Sigmoid colon (tissue), 6 donors: ENCODE measurements at regions not wholly inside any gene's neighbourhood (a gene's known extent, or its start where the extent isn't known, plus 50 kb on each side); places are given as distances from the start of the nearest gene placed in this dataset.

ENCODE experiments used
- DNase-seq: peaks from one replicate; pipeline ENCODE4 v3.0.0-alpha.2; 2019
- H3K27ac ChIP-seq, 4 donors: fragments of 200-600 bp; sonication (generic); one replicate each; pipeline ENCODE4 v1.5.1; 2016 to 2019; ENCODE audit warnings: mild to moderate bottlenecking in 1 of 4
- H3K27me3 ChIP-seq, 3 donors: fragments of 200-600 bp; sonication (generic); one replicate each; pipeline ENCODE4 v1.5.1; 2019; ENCODE audit warnings: mild to moderate bottlenecking in 1 of 3
- H3K36me3 ChIP-seq, 4 donors: fragments of 200-600 bp; sonication (generic); one replicate each; pipeline ENCODE4 v1.5.1; 2016 to 2019
- H3K4me1 ChIP-seq, 4 donors: fragments of 200-600 bp; sonication (generic); one replicate each; pipeline ENCODE4 v1.5.1; 2017 to 2019
- H3K4me3 ChIP-seq, 4 donors: fragments of 200-600 bp; sonication (generic); one replicate each; pipeline ENCODE4 v1.5.1; 2017 to 2019; ENCODE audit warnings: mild to moderate bottlenecking in 2 of 4, moderate library complexity in 1 of 4
- H3K9me3 ChIP-seq, 4 donors: fragments of 200-600 bp in 3 of 4; sonication (generic) in 3 of 4; one replicate each; pipeline versions ENCODE4 v1.5.1 to v1.6.1; 2013 to 2019
- EP300 ChIP-seq, 4 donors: sonication (generic); formaldehyde crosslinking; IDR thresholded peaks; one replicate each; pipeline ENCODE4 v1.6.1; 2017; ENCODE audit warnings: antibody characterized with exemption in 4 of 4
- POLR2A ChIP-seq, 2 donors: fragments of 450-650 bp; IDR thresholded peaks; one replicate each; pipeline ENCODE4 v1.6.1; 2016; ENCODE audit warnings: antibody characterized with exemption in 2 of 2, mild to moderate bottlenecking in 2 of 2, moderate library complexity in 2 of 2
- POLR2AphosphoS5 ChIP-seq, 4 donors: sonication (generic); formaldehyde crosslinking; IDR thresholded peaks; one replicate each; pipeline ENCODE4 v1.6.1; 2017; ENCODE audit warnings: antibody characterized with exemption in 4 of 4
- WGBS, 2 donors: extraction: QIAGEN DNeasy Blood & Tissue Kit; methylation state at CpG; one replicate each; pipeline ENCODE4 v1.1.7; 2013; 5-methylcytosine and 5-hydroxymethylcytosine counted together
- intact Hi-C: fragments of 100-400 bp; cut with DNase I; formaldehyde crosslinking; loops from one replicate; pipeline ENCODE4 v1.15.1; 2023
- TF ChIP-seq, protein P1 (sequence below), 4 experiments: fragments of 450-650 bp in 3 of 4; fragments of 200-600 bp in 1 of 4; IDR thresholded peaks; one replicate each; pipeline ENCODE4 v1.5.1; 2016 to 2019; ENCODE audit warnings: antibody characterized with exemption in 4 of 4, mild to moderate bottlenecking in 3 of 4, moderate library complexity in 2 of 4
- donor health status: healthy with polysubstance abuse.
- donor health status: healthy.

DNA sequence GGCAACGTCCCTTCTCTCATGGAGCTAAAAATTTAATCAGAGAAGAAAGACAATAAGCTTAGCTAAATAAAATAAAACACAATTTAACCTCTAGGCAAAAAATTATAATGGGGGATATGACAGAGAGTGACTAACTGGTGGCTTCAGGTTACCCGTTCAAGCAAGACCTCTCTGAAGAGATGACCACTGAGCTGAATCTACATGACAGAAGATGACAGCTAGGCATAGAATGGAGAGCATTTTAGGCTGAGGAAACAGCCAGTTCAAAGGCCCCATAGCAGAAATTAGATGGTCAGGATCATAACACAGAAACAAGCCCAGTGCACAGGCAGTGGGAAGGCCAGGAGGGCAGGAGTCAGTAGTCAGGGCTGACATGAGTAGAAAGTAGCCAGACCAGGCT, 1094.3 kb downstream of the VRK1 start:
- TF ChIP-seq, protein P1, sequence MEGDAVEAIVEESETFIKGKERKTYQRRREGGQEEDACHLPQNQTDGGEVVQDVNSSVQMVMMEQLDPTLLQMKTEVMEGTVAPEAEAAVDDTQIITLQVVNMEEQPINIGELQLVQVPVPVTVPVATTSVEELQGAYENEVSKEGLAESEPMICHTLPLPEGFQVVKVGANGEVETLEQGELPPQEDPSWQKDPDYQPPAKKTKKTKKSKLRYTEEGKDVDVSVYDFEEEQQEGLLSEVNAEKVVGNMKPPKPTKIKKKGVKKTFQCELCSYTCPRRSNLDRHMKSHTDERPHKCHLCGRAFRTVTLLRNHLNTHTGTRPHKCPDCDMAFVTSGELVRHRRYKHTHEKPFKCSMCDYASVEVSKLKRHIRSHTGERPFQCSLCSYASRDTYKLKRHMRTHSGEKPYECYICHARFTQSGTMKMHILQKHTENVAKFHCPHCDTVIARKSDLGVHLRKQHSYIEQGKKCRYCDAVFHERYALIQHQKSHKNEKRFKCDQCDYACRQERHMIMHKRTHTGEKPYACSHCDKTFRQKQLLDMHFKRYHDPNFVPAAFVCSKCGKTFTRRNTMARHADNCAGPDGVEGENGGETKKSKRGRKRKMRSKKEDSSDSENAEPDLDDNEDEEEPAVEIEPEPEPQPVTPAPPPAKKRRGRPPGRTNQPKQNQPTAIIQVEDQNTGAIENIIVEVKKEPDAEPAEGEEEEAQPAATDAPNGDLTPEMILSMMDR (IDR thresholded peaks at IDR 0.05) = no peak
- TF ChIP-seq POLR2AphosphoS5 (IDR thresholded peaks at IDR 0.05) = no peak
- no peak for TF ChIP-seq EP300 (IDR thresholded peaks at IDR 0.05)
- no peak for TF ChIP-seq POLR2A (IDR thresholded peaks at IDR 0.05)
- Histone ChIP-seq H3K27ac (no peak overlapping the region), H3K4me1 (peaks cover 0 to 13% (median 3%) of the 10 kb centered on the region in 4 donors), H3K9me3 (no peaks in the 10 kb centered on the region), H3K36me3 (no peaks in the 10 kb centered on the region), H3K4me3 (no peak overlapping the region), H3K27me3 (no peaks in the 10 kb centered on the region)
- DNase-seq = no peak
- 57 to 83% methylated on average over 2 of the region's 2 CpGs for WGBS, 2 donors
- intact Hi-C loops = no loop called here

DNA sequence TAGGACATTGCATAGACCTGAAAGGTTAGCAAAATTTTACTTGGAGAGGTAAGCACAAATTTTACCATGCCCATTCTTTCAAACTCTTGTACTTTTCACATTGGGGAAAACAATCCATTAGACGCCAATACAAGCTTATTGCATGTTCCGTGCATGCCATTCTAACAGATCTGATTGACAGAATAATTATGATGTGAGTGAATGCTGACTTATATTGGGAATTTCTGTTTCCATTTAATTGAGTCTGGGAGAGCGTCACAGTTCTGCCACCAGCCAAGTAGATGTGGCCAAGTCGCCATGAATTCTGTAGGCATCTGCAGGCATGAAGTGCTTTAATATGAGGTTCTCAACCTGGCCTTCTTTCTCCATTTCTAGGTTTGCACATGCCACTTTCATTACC, 1097.4 kb downstream of the VRK1 start:
- peaks cover 0 to 13% (median 3%) of the 10 kb centered on the region in 4 donors for H3K4me1 ChIP-seq
- no peaks in the 10 kb centered on the region for H3K27me3 ChIP-seq
- no peak for DNase-seq
- no peaks in the 10 kb centered on the region for H3K36me3 ChIP-seq
- WGBS, 2 donors = 95 to 96% methylated on average over 4 of the region's 4 CpGs
- intact Hi-C loops = no loop called here
- H3K27ac ChIP-seq = no peak overlapping the region
- no peak overlapping the region for H3K4me3 ChIP-seq
- no peaks in the 10 kb centered on the region for H3K9me3 ChIP-seq
- TF ChIP-seq POLR2AphosphoS5 (IDR thresholded peaks at IDR 0.05) (no peak), EP300 (IDR thresholded peaks at IDR 0.05) (no peak), POLR2A (IDR thresholded peaks at IDR 0.05) (no peak)
- TF ChIP-seq, protein P1 (IDR thresholded peaks at IDR 0.05) = no peak

DNA sequence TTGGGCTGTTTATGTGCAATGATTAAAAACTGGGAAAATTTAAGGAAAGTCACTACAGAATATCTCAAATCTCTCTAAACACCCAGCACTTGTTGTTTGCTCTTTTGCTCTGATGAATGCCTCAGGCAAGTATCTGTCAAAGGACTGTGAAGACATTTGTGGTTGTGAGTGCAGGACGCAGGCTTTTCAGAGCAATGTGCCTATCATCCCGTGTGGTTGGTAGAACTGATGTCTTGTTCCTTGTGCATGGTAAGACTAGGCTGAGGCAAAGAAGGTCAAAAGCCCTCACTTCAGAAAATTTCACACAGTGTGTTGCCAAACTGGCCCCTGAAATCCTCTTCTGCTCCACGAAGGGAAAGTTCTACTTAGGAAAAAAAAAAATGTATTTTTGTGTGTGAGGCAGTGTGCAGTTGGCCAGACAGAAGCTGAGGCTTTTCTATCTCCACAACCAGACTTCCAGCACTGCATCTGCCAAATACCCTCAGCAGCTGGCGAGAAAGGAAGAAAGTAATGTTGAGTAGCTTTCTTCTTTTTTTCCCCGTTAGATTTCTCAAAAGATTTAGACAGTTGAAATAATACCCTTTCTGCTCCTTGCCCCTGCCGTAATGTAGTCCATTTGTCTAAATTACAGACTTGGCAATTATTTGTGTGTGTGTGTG, 1103.1 kb downstream of the VRK1 start:
- Histone ChIP-seq H3K4me3 (no peak overlapping the region), H3K27me3 (no peaks in the 10 kb centered on the region), H3K9me3 (no peaks in the 10 kb centered on the region), H3K4me1 (no peaks in the 10 kb centered on the region), H3K36me3 (no peaks in the 10 kb centered on the region), H3K27ac (no peak overlapping the region)
- no peak for DNase-seq
- intact Hi-C loops = no loop called here
- 53 to 57% methylated on average over 6 of the region's 6 CpGs for WGBS, 2 donors
- no peak for TF ChIP-seq EP300 (IDR thresholded peaks at IDR 0.05)
- TF ChIP-seq POLR2AphosphoS5 (IDR thresholded peaks at IDR 0.05) = no peak
- TF ChIP-seq POLR2A (IDR thresholded peaks at IDR 0.05) = no peak
- TF ChIP-seq, protein P1 (IDR thresholded peaks at IDR 0.05) = no peak

DNA sequence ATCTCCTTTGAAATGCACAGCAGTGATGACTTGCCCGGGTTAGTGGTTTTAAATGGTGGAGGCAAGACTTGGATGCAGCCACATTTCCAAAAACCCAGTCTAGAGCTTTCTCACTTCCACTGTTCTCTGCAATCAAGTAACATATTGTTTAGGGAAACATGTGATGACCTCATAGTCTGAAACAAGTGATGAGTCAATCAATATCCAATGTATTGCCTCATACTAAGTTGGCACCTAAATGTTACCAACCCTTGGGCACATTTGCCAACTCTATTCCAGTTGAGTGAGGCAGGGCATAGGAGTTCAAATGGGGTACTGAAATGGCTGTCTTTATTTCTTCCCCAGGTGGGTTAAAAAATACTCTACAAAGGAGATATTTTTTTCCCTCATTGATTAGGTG, 1105.4 kb downstream of the VRK1 start:
- no peak for DNase-seq
- Histone ChIP-seq H3K27me3 (no peaks in the 10 kb centered on the region), H3K4me1 (no peaks in the 10 kb centered on the region), H3K9me3 (no peaks in the 10 kb centered on the region), H3K27ac (no peak overlapping the region), H3K4me3 (no peak overlapping the region), H3K36me3 (no peaks in the 10 kb centered on the region)
- 83 to 89% methylated on average over 1 of the region's 1 CpG for WGBS, 2 donors
- TF ChIP-seq, protein P1 (IDR thresholded peaks at IDR 0.05) = no peak
- TF ChIP-seq POLR2A (IDR thresholded peaks at IDR 0.05) (no peak), POLR2AphosphoS5 (IDR thresholded peaks at IDR 0.05) (no peak), EP300 (IDR thresholded peaks at IDR 0.05) (no peak)
- intact Hi-C loops = no loop called here

DNA sequence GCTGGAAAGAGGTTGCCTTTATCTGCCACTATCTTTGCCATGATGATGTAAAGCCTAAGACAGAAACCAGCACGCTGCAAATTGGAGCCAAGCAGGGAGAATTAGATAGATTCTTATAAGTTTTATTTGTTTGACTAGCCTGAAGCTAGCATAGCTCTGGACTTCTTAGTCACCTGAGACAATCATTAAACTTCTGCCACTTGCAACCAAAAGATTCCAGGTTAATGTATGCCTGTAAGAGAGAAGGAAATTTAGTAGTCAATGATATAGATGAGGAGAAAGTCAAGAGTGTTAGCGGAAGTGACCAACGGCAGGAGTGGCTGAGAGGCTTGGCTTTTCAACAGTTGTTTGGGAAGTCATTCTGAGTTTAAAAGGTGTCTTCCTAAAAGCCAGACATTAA, 1106.6 kb downstream of the VRK1 start:
- WGBS, 2 donors = 18 to 44% methylated on average over 3 of the region's 3 CpGs
- no peaks in the 10 kb centered on the region for H3K4me1 ChIP-seq
- no peaks in the 10 kb centered on the region for H3K9me3 ChIP-seq
- H3K27ac ChIP-seq = no peak overlapping the region
- TF ChIP-seq EP300 (IDR thresholded peaks at IDR 0.05) (no peak), POLR2AphosphoS5 (IDR thresholded peaks at IDR 0.05) (no peak), POLR2A (IDR thresholded peaks at IDR 0.05) (no peak)
- TF ChIP-seq, protein P1 (IDR thresholded peaks at IDR 0.05) = no peak
- H3K4me3 ChIP-seq = no peak overlapping the region
- no peaks in the 10 kb centered on the region for H3K36me3 ChIP-seq
- H3K27me3 ChIP-seq = no peaks in the 10 kb centered on the region
- intact Hi-C loops = no loop called here
- no peak for DNase-seq
